ENCODE measurements at regions not wholly inside any gene's neighbourhood (a gene's known extent, or its start where the extent isn't known, plus 50 kb on each side); places are given as distances from the start of the nearest gene placed in this dataset.
"Not testable (repeated sequence)": the region's sequence is repeated elsewhere in the genome, so short reads cannot be mapped to it uniquely, and the experiment has no call there.

GRCh38 chr2:87956613-87957012 is 59.7 kb downstream of the RNU2-63P start:
- not testable (repeated sequence) for DNase-seq (ENCODE audit: low read depth); H3K4me3 ChIP-seq (ENCODE audit: low read length)

GRCh38 chr2:87949008-87949407 is 67.3 kb downstream of the RNU2-63P start:
- H3K4me3 ChIP-seq (ENCODE audit: low read length); DNase-seq (ENCODE audit: low read depth): not testable (repeated sequence)

GRCh38 chr2:87946644-87947370 is 69.5 kb downstream of the RNU2-63P start:
- not testable (repeated sequence) for DNase-seq (ENCODE audit: low read depth); H3K4me3 ChIP-seq (ENCODE audit: low read length)

GRCh38 chr2:87939299-87939698 is 77.0 kb downstream of the RNU2-63P start:
- not testable (repeated sequence) for H3K4me3 ChIP-seq (ENCODE audit: low read length); DNase-seq (ENCODE audit: low read depth)

- H3K4me3 ChIP-seq (ENCODE audit: low read length); DNase-seq (ENCODE audit: low read depth): not testable (repeated sequence)
Measured at GRCh38 chr2:87919023-87919665, 93.5 kb upstream of the RGPD2 start.

GRCh38 chr2:87917194-87917593 is 91.6 kb upstream of the RGPD2 start:
- H3K4me3 ChIP-seq (ENCODE audit: low read length); DNase-seq (ENCODE audit: low read depth): not testable (repeated sequence)

DNA sequence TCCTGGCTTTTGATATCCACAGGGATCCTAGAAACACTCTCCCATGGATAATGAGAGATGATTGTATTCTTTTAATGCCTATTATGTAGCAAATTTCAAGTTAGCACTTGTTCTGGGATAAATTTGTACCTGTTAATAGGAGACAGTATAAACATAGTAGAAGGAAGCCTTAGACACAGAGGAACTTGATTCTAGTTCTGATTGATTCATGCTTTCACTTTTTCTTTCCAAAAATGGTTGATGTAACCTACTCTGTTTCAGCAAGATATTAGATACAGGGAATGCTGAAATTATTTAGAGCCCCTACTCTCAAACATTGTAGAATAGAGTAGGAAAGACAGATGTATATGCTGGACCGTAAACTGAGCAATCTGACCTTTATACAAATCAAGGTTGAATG is 85.3 kb upstream of the RGPD2 start:
- H3K4me3 ChIP-seq (ENCODE audit: low read length); DNase-seq (ENCODE audit: low read depth): not testable (repeated sequence)

DNA sequence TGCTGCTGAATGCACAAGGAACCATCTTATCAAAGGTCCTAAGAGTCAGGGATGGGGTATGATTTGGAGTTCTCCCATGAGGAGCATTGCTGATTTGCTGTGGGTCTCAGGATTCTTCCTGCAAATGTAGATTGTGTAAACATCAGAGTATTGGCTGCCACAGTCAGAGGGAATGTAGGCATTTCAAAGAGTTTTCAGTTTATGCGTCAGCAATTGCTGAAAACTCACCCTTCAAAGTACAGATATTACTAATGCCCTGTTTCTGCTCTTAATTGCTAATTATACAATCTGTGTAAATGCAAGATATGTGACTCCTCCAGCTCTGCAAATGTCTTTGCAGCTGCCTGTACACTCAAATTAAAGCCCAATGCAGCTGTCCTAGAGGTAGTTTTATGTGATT is 83.4 kb upstream of the RGPD2 start:
- not testable (repeated sequence) for DNase-seq (ENCODE audit: low read depth); H3K4me3 ChIP-seq (ENCODE audit: low read length)

DNA sequence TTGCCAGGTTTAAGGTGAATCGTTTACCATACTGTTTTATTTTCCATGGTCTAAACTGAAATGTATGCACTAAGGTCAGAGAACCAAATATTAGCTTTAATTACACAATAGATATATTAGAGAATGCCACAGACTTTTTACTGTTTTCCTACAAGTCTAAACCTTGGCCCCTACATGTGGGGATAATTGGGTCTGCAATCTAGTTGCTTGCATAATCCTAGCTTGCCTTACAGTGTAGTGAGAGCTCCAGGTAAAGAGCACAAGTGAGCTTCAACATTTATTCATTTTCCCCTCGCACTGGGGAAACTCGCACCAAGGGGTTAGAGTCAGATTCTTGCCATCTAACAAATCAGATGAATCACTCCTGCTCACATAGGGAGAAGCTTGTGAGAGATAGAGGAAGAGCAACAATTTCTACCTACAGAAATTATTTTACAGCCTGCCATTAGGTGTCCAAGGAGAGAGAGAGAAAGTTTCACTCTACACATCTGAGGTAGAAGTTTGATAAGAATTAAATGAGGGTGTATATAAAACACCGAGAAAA is 82.0 kb upstream of the RGPD2 start:
- H3K4me3 ChIP-seq (ENCODE audit: low read length), result not testable (repeated sequence)

DNA sequence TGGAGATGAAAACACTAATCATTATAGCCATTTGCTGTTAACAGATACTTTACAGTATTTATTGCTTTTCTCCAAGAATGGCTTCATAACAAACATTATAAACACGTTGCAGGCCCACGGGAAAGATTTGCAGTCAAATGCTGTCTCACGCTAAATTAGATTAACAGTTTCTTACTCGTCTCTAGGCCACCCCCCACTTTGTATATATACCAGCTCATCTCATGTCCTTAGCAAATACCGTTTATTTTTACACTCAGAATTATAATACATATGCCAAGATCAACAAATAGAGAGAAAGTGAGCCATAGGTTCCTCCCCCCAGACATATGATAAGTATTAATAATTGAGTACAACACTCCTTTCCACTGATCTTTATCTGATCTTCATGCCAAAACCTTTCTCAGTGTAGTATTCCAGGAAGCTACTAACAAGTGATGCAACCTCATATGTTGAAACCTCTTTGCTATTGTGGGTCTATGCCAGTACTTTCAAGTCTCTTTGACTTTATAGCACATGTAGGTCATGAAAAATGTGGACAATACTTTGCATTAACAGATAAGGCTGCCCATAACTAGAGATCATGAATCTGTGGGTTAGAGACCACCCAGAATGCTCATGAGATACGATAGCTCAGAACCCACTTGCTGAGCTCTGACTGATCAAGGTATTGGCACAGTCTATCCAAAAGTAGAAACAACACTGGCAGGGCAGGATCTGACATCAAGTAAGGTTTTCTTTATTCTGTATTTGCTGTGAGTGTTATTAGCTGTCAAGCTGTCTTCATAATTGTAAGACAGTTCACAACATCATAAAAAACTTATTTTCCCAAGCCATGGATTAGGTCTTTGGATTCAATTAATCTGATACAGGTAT is 77.9 kb upstream of the RGPD2 start:
- H3K4me3 ChIP-seq (ENCODE audit: low read length), result not testable (repeated sequence)
- peak; percentile 32 for DNase-seq (ENCODE audit: low read depth)

More for the DNA sequence above, 82.0 kb upstream of the RGPD2 start:
- not testable (repeated sequence) for DNase-seq (ENCODE audit: low read depth)

DNA sequence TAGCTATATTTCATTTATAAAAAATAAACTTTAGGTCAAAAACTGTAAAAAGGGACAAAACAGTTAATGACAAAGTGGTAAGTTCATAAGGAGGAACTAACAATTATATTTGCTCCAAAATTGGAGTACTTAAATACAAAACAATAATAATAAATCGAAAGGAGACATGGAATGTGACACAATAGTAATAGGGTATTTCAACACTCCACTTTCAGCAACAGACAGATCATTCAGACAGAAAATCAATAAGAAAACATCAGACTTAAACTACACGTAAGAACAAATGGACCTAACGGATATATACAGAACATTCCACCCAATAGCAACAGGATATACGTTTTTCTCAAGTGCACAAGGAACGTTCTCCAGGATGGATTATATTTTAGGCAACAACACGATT is 58.1 kb upstream of the RGPD2 start:
- not testable (repeated sequence) for H3K4me3 ChIP-seq (ENCODE audit: low read length); DNase-seq (ENCODE audit: low read depth)

Data from AG10803 (cell line).